AG04450 (cell line): ENCODE measurements at regions not wholly inside any gene's neighbourhood (a gene's known extent, or its start where the extent isn't known, plus 50 kb on each side); places are given as distances from the start of the nearest gene placed in this dataset.

Experiments used
- CTCF ChIA-PET: fragments of 300-600, 350-600 bp; formaldehyde crosslinking; extraction: SDS; loops from one replicate; lab custom pipeline; 2022; ENCODE audit warnings: antibody characterized with exemption, inconsistent platforms; lab: Charles Lee
- POLR2A ChIA-PET: fragments of 350-600 bp; formaldehyde crosslinking; extraction: SDS; loops from one replicate; lab custom pipeline; 2021; ENCODE audit warnings: antibody characterized with exemption, inconsistent platforms; lab: Yijun Ruan, JAX
- DNase-seq: peaks from one replicate; pipeline ENCODE4 v3.0.0-alpha.2; 2011; ENCODE audit warnings: low read depth, low spot score
- H3K27ac ChIP-seq: one replicate; pipeline ENCODE4 v1.5.1; 2012; ENCODE audit warnings: low read depth, low read length, control low read depth
- H3K27me3 ChIP-seq: one replicate; pipeline ENCODE4 v1.6.0; 2012; ENCODE audit warnings: low read length; ENCODE audit not compliant: control insufficient read depth, insufficient read depth
- H3K4me3 ChIP-seq: 2 replicates; pipeline ENCODE4 v1.5.1; 2011; ENCODE audit warnings: mild to moderate bottlenecking, low read depth, low read length, control low read depth
- H3K9me3 ChIP-seq: 2 replicates; pipeline ENCODE4 v1.5.1; 2012; ENCODE audit warnings: low read length; ENCODE audit not compliant: control insufficient read depth, insufficient read depth
- TF ChIP-seq, protein P1 (sequence below): IDR thresholded peaks from 2 replicates; pipeline ENCODE4 v1.5.1; 2011; ENCODE audit warnings: low read depth, low read length, control low read depth, inconsistent platforms

DNA sequence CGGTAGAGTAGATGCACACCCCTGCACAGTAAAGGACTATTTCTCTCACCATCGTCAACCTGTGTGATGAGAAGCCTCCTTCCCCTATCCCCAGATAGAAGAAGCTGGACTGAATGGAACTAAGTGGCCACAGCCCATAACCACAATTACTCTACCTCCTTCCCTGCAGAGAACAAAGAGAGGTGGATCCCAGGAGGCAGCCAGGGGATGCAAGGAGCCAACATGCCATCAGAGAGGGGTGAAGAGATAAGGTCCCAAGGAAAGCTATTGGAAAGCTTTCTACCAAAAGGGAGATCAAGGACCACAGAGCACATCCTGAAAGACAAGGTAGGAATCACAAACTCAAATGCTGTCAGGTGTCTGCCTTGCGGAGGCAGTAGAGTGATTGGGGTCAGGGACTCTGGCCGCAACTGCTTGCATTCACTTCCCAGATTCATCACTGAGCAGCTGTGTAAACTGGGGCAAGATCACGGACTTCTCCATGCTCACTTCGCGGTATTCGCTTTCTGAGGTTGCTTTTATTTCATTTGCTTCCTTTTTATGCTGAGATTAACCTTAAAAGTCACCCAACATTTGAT is 81.6 kb upstream of the MYO3A start:
- Histone ChIP-seq H3K9me3 (peaks cover 27% of the 10 kb centered on the region), H3K4me3 (no peak overlapping the region), H3K27me3 (no peaks in the 10 kb centered on the region), H3K27ac (no peak overlapping the region)
- POLR2A ChIA-PET, result no interaction called here
- CTCF ChIA-PET, result no interaction called here
- TF ChIP-seq, protein P1, sequence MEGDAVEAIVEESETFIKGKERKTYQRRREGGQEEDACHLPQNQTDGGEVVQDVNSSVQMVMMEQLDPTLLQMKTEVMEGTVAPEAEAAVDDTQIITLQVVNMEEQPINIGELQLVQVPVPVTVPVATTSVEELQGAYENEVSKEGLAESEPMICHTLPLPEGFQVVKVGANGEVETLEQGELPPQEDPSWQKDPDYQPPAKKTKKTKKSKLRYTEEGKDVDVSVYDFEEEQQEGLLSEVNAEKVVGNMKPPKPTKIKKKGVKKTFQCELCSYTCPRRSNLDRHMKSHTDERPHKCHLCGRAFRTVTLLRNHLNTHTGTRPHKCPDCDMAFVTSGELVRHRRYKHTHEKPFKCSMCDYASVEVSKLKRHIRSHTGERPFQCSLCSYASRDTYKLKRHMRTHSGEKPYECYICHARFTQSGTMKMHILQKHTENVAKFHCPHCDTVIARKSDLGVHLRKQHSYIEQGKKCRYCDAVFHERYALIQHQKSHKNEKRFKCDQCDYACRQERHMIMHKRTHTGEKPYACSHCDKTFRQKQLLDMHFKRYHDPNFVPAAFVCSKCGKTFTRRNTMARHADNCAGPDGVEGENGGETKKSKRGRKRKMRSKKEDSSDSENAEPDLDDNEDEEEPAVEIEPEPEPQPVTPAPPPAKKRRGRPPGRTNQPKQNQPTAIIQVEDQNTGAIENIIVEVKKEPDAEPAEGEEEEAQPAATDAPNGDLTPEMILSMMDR, result no peak
- DNase-seq, result no peak

DNA sequence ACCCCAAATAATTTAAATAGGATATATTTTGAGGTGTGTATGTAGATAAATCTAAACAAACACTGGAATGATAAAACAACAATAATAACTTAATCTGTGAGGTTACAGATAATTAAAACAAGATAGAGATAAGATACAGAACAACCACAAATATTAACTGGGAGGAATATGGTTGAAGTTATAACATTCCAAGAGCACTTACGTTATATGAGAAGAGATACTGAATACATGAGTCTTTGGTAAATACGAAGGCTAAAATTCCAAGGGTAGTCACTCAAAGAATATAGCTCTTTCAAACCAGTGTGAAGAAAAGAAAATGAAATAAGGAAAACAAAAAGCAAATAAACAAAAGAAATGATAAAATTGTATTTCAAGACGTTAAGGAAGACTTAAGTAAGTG is 76.0 kb upstream of the MYO3A start:
- DNase-seq, result no peak
- H3K27ac ChIP-seq, result no peak overlapping the region
- CTCF ChIA-PET, result no interaction called here

DNA sequence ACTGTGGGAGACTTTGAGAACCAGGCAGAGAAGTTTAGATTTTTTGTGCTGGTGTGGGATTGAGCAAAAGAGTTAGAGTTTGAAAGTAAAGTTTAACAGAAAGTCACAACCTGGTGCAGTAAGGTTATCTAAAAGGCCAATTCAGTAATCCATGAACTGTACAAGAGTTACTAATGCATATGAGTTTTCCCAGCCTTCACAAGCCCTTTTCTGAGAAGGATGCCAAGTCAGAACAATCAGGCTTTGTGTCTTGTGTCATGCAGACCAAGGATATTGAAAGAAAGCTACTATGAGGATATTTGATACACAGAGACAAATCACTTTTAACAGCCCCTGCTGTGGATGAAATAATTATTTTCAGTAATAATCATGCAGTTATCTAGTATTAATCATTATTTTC is 68.8 kb upstream of the MYO3A start:
- H3K27ac ChIP-seq, result no peak overlapping the region
- peaks cover 13% of the 10 kb centered on the region for H3K9me3 ChIP-seq
- no peak for DNase-seq
- TF ChIP-seq, protein P1, result no peak
- CTCF ChIA-PET, result no interaction called here
- no peak overlapping the region for H3K4me3 ChIP-seq
- POLR2A ChIA-PET, result no interaction called here
- H3K27me3 ChIP-seq, result no peaks in the 10 kb centered on the region

More for the DNA sequence above, 76.0 kb upstream of the MYO3A start:
- POLR2A ChIA-PET, result no interaction called here
- Histone ChIP-seq H3K9me3 (peaks cover 7% of the 10 kb centered on the region), H3K4me3 (no peak overlapping the region), H3K27me3 (no peaks in the 10 kb centered on the region)
- TF ChIP-seq, protein P1, result no peak

DNA sequence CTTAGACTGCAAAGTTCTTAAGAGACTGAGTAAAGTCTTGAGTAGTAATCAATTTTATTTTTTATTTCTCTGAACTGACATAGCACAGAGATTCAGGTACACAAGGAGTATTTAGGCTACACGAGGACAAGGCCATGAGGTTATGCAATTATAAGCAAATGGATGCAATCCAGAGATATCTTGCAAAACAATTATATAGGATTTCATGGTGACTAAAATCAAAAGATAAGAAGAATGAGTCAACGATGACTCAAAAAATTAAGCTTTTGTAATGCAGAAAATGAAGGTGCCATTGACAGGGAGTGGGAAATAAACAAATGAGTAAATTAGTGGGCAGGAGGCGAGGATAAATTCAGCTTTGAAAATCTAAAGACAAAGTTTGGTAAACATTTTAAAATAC is 66.7 kb upstream of the MYO3A start:
- ChIA-PET POLR2A (interaction anchor here (0.6 kb wide), 1 partner anchor 46 kb away, joined by 9 read pairs; no protein-coding TSS in a partner anchor), CTCF (no interaction called here)
- DNase-seq, result no peak
- Histone ChIP-seq H3K4me3 (no peak overlapping the region), H3K27me3 (no peaks in the 10 kb centered on the region), H3K9me3 (peaks cover 14% of the 10 kb centered on the region), H3K27ac (no peak overlapping the region)
- TF ChIP-seq, protein P1, result no peak

DNA sequence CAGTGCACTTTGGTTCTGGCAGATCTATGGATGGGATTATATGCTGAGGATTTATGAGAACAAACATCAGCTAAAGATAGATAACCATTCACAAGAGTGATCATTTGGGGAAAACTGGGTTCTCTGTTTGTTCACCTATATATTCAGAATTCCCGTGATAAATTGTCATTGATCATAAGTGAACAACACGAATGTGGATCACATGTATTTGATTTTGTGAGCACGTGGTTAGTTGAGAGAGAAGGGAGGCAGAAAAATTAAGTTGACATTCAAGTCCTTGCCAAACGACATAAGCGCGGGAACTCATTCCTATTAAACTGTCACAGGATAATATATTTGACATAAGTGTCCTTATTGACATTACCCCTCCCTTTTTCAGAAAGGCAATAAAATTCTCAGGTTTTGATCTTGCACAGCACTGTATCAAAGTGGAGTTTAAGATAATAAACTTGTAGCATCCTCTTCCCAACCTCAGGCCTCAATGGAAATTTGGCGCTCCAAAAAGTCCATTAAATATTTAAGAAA is 64.9 kb upstream of the MYO3A start:
- H3K9me3 ChIP-seq, result peaks cover 20% of the 10 kb centered on the region
- H3K4me3 ChIP-seq, result no peak overlapping the region
- H3K27me3 ChIP-seq, result no peaks in the 10 kb centered on the region
- CTCF ChIA-PET, result no interaction called here
- DNase-seq, result no peak
- POLR2A ChIA-PET, result no interaction called here
- TF ChIP-seq, protein P1, result no peak
- H3K27ac ChIP-seq, result no peak overlapping the region
